HepG2 (cell line): ENCODE measurements at regions not wholly inside any gene's neighbourhood (a gene's known extent, or its start where the extent isn't known, plus 50 kb on each side); places are given as distances from the start of the nearest gene placed in this dataset.
A peak's percentile ranks its signal among the peaks of the same experiment; 100 is the strongest.

Experiments
- ATAC-seq: fragments of 200-7000 bp; cut with Tn5 transposase; 3 replicates; pipeline ENCODE4 v1.9.1; 2020; ENCODE audit warnings: mild to moderate bottlenecking, moderate library complexity
- BruUV-seq: library from RNA; stranded (reverse); fragments of 400-500 nt; replicated peaks from 2 replicates; lab custom pipeline; 2021; lab: Mats Ljungman, UMichigan
- CTCF ChIA-PET: fragments of 300-600 bp; formaldehyde crosslinking; extraction: SDS; loops from one replicate; lab custom pipeline; 2021; ENCODE audit warnings: low total read pairs, inconsistent platforms, low intra/inter-chr PET ratio; lab: Yijun Ruan, JAX
- POLR2A ChIA-PET: fragments of 350-600 bp; sonication (Branson Sonifier 250); formaldehyde crosslinking; loops from one replicate; lab custom pipeline; 2020; ENCODE audit warnings: antibody characterized with exemption, inconsistent platforms; lab: Yijun Ruan, JAX
- DNase-seq: peaks from one replicate; pipeline ENCODE4 v3.0.0-alpha.2; 2015; ENCODE audit warnings: low spot score
- FAIRE-seq: peaks from 3 replicates; lab custom pipeline; 2011; peaks lifted over from hg19 to GRCh38; lab: Jason Lieb, UNC
- H2AFZ ChIP-seq: one replicate; pipeline ENCODE4 v1.6.1; 2011; ENCODE audit warnings: low read length, inconsistent platforms
- H3K27ac ChIP-seq: fragments of 300-600 bp; 3 replicates; pipeline ENCODE4 v1.8.0; 2011; ENCODE audit warnings: mixed run types, mild to moderate bottlenecking, mixed read lengths, low read length, inconsistent platforms; ENCODE audit not compliant: insufficient read depth; ENCODE audit errors: extremely low read length
- H3K27me3 ChIP-seq, 2 experiments: fragments of 200-600 bp in 1 of 2; 2 replicates in 1 of 2; 3 replicates in 1 of 2; pipeline versions ENCODE4 v1.6.0 to v1.8.0; 2011; ENCODE audit warnings: low read length in 2 of 2, mild to moderate bottlenecking in 2 of 2, moderate library complexity in 2 of 2, inconsistent platforms in 1 of 2; ENCODE audit not compliant: insufficient read depth in 2 of 2, control insufficient read depth in 1 of 2
- H3K36me3 ChIP-seq, 2 experiments: fragments of 200-600 bp in 1 of 2; replicated peaks in 1 of 2; 2 replicates in 1 of 2; 3 replicates in 1 of 2; pipeline versions ENCODE4 v1.5.1 to v1.8.0; 2011; ENCODE audit warnings: low read length in 2 of 2, inconsistent platforms in 1 of 2; ENCODE audit not compliant: insufficient read depth in 2 of 2, control insufficient read depth in 1 of 2
- H3K4me1 ChIP-seq: 2 replicates; pipeline ENCODE4 v1.5.1; 2012; ENCODE audit warnings: low read length, inconsistent platforms; ENCODE audit not compliant: insufficient read depth
- H3K4me2 ChIP-seq: 2 replicates; pipeline ENCODE4 v1.6.0; 2011; ENCODE audit warnings: low read depth, low read length, inconsistent platforms
- H3K4me3 ChIP-seq, 3 experiments: fragments of 200-600 bp in 1 of 3; sonication (generic), shearing (Covaris generic) in 1 of 3; replicated peaks in 1 of 3; 2 replicates each; pipeline ENCODE4 v1.5.1; 2011 to 2016; ENCODE audit warnings: low read length in 3 of 3, inconsistent platforms in 2 of 3, low read depth in 2 of 3, mild to moderate bottlenecking in 2 of 3, control low read depth in 1 of 3, mixed read lengths in 1 of 3; ENCODE audit not compliant: insufficient read depth in 1 of 3
- H3K79me2 ChIP-seq: one replicate; pipeline ENCODE4 v1.6.1; 2011; ENCODE audit warnings: low read length, inconsistent platforms; ENCODE audit not compliant: insufficient read depth
- H3K9ac ChIP-seq: 2 replicates; pipeline ENCODE4 v1.6.0; 2011; ENCODE audit warnings: mild to moderate bottlenecking, low read depth, low read length, inconsistent platforms; ENCODE audit not compliant: insufficient read depth
- H3K9me3 ChIP-seq: 2 replicates; pipeline ENCODE4 v1.5.1; 2012; ENCODE audit warnings: mild to moderate bottlenecking, low read length
- H4K20me1 ChIP-seq: 2 replicates; pipeline ENCODE4 v1.6.0; 2011; ENCODE audit warnings: inconsistent platforms, mild to moderate bottlenecking, low read length, moderate library complexity; ENCODE audit not compliant: insufficient read depth
- SOX13 ChIP-seq, 3 experiments: fragments of 450-650 bp in 1 of 3; sonication (generic) in 1 of 3; formaldehyde crosslinking in 1 of 3; IDR thresholded peaks in 2 of 3; conservative IDR thresholded peaks in 1 of 3; 2 replicates each; pipeline versions ENCODE4 v1.5.0 to v1.6.1; 2016 to 2020; ENCODE audit warnings: antibody characterized with exemption in 1 of 3, mild to moderate bottlenecking in 1 of 3, missing compliant biosample characterization in 1 of 3, missing genetic modification reagents in 1 of 3, moderate library complexity in 1 of 3
- ZNF317 ChIP-seq: sonication (generic); formaldehyde crosslinking; IDR thresholded peaks from 2 replicates; pipeline ENCODE4 v1.5.0; 2020; ENCODE audit warnings: mild to moderate bottlenecking, missing genetic modification reagents
- WGBS: methylation state at CpG from one replicate; pipeline ENCODE4 v1.1.6; 2017; ENCODE audit warnings: low lambda C conversion rate; 5-methylcytosine and 5-hydroxymethylcytosine counted together
- in situ Hi-C: cut with HindIII; loops from 2 replicates; pipeline ENCODE4 v1.10.0; 2017; ENCODE audit warnings: low pct_unique_long_range_greater_than_20kb; ENCODE audit not compliant: extremely low pct_ligation_motif_present
- intact Hi-C: fragments of 100-400 bp; cut with micrococcal nuclease; formaldehyde crosslinking; loops from one replicate; pipeline ENCODE4 v1.10.0; 2022; ENCODE audit not compliant: unreplicated experiment
- small RNA-seq, 3 experiments: library from RNA; depleted of rRNA; stranded (forward); fragments of <200 nt; gene quantifications; one replicate each; pipeline ENCODE3, GENCODE V24; 2012; ENCODE audit warnings: low read depth in 2 of 3, low replicate concordance in 1 of 3; ENCODE audit not compliant: insufficient read length in 3 of 3, insufficient read depth in 2 of 3

GRCh38 chr7:21377545-21377944, 50.3 kb upstream of the SP4 start:
- BruUV-seq, result no TSS peak
- no peak for FAIRE-seq

More at GRCh38 chr7:21377545-21377944, 50.3 kb upstream of the SP4 start:
- no peak for ATAC-seq
- ChIA-PET CTCF (no interaction called here), POLR2A (no interaction called here)
- no peak overlapping the region for H3K27ac ChIP-seq
- DNase-seq, result no peak
- no peaks in the 10 kb centered on the region for H3K4me1 ChIP-seq
- no peaks in the 10 kb centered on the region for H4K20me1 ChIP-seq
- no peak overlapping the region for H3K4me2 ChIP-seq
- WGBS, result 8% methylated on average over 2 of the region's 2 CpGs
- no peaks in the 10 kb centered on the region for H3K79me2 ChIP-seq
- no peak overlapping the region for H3K4me3 ChIP-seq
- H3K36me3 ChIP-seq, result no peaks in the 10 kb centered on the region
- TF ChIP-seq SOX13 (IDR thresholded peaks at IDR 0.05) (no peak), SOX13 (CRISPR knock-in tag; conservative IDR thresholded peaks at IDR 0.05 in 1 of 2, IDR thresholded peaks at IDR 0.05 in 1 of 2) (no peak), ZNF317 (CRISPR knock-in tag) (peak; percentile 96)
- in situ Hi-C loops, result no loop called here
- no peak overlapping the region for H2AFZ ChIP-seq
- no peaks in the 10 kb centered on the region for H3K27me3 ChIP-seq
- intact Hi-C loops, result no loop called here
- no peaks in the 10 kb centered on the region for H3K9me3 ChIP-seq
- no peak overlapping the region for H3K9ac ChIP-seq

Small RNAs in the stretch of these regions (small RNA-seq; reads per million reads assigned to genes)
- 0 reads per million in 3 experiments for gene RN7SL542P
